Ectodermal cell (in vitro differentiated cells): ENCODE measurements at regions not wholly inside any gene's neighbourhood (a gene's known extent, or its start where the extent isn't known, plus 50 kb on each side); places are given as distances from the start of the nearest gene placed in this dataset.

Experiments
- H3K27ac ChIP-seq: 2 replicates; pipeline ENCODE4 v1.7.0; 2013; ENCODE audit warnings: mild to moderate bottlenecking, low read depth, low read length; ENCODE audit not compliant: insufficient read depth, poor library complexity, severe bottlenecking
- H3K27me3 ChIP-seq: 2 replicates; pipeline ENCODE4 v1.7.0; 2013; ENCODE audit warnings: mild to moderate bottlenecking, low read length; ENCODE audit not compliant: insufficient read depth, control insufficient read depth, poor library complexity, severe bottlenecking
- H3K36me3 ChIP-seq: one replicate; pipeline ENCODE4 v1.7.0; 2013; ENCODE audit warnings: low read length; ENCODE audit not compliant: control insufficient read depth, insufficient read depth
- H3K4me1 ChIP-seq: one replicate; pipeline ENCODE4 v1.7.0; 2013; ENCODE audit warnings: low read length; ENCODE audit not compliant: control insufficient read depth, insufficient read depth
- H3K4me3 ChIP-seq: 2 replicates; pipeline ENCODE4 v1.7.0; 2013; ENCODE audit warnings: low read depth, low read length, control low read depth; ENCODE audit not compliant: insufficient read depth
- H3K9me3 ChIP-seq: 2 replicates; pipeline ENCODE4 v1.7.0; 2013; ENCODE audit warnings: mild to moderate bottlenecking, low read length, moderate library complexity; ENCODE audit not compliant: control insufficient read depth
- WGBS, 2 experiments: methylation state at CpG; one replicate each; pipeline ENCODE4 v1.1.7; 2013; ENCODE audit warnings: missing lambda C conversion rate in 2 of 2; 5-methylcytosine and 5-hydroxymethylcytosine counted together

DNA sequence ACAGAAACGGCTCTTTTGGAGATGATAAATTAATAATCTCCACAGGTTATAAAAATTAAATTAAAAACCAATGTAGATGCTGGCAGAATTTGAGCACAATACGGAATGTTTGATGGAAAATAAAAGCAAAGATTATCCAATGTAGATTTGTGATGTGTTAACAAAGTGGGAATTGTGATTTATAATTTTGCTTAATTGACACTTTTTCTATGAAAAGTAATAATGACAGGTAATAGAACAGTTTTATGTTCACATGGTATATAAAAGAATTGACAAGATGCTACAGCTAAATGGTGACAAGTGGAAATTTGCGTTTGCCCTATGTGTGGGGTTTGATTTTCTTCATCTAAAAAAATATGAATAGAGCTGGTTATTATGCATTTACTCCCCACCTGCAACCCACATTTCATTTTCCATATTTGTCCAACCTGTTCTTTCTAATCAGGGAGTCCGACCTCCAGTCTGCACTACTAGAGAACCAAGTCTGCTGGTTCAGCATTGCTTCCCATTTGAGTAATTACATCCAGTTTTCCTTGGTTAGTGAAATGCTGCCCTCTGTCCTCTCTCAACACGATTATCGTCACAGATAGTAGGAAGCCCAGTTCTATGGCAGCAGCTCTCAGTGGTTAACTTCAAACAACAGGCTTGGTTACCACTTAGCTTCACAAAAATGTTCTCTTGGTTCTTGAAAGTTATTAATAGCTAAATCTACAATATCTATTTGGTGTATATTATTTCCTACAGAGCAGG is 61.4 kb upstream of the SLITRK1 start:
- Histone ChIP-seq H3K27me3 (no peaks in the 10 kb centered on the region), H3K27ac (no peak overlapping the region), H3K9me3 (no peaks in the 10 kb centered on the region), H3K4me3 (no peak overlapping the region), H3K36me3 (no peaks in the 10 kb centered on the region), H3K4me1 (no peaks in the 10 kb centered on the region)
- WGBS, 2 experiments: 63 to 72% methylated on average over 4 to 5 of the region's 6 CpGs

DNA sequence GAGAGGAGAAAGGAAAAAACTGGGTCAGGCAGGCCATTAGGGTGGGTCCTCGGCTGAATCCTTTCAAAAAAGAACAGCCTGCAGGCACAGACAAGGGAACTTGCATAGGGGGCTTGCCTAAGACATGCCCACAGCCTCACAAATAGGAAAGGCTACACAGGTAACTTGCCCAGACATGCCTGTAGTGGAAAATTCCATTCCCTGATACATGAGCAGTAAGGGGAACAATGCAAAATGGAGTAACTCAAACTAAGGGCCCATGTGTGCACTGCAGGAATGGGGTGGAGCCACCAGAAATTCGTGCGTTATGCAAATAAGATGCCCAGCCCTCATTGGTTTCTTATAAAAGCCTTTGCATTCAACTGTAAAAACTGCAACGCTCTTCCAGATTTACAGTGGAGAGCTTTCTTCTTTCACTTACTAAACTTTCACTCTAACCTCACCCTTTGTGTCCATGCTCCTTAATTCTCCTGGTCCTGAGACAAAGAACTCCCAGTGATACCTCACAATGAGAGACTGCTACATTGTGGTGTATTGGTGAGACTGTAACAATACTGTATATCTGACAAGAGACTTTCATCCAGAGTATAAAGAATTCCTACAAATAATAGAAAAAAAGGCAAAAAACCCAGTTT is 59.5 kb upstream of the SLITRK1 start:
- WGBS, 2 experiments: 81 to 87% methylated on average over 4 of the region's 4 CpGs
- Histone ChIP-seq H3K27ac (no peak overlapping the region), H3K27me3 (no peaks in the 10 kb centered on the region), H3K9me3 (no peaks in the 10 kb centered on the region), H3K36me3 (no peaks in the 10 kb centered on the region), H3K4me1 (no peaks in the 10 kb centered on the region), H3K4me3 (no peak overlapping the region)

DNA sequence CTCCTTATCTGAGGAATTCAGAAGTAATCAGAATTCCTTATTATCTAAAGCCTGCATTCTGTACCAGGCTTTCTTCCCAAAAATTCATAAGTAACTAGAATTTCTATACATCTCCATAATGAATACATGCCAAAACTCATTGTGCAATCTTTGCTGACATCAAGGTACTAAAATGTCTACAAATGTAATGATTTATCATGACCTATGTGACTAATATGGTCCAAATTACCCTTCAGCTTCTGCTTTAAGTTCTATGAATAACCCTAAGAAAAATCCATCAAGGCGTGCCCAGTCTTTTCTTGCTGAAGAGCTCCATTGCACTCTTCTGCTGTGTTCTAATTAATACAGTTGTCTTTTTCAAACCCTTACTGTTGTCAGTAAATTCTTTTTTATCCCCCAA is 58.5 kb upstream of the SLITRK1 start:
- WGBS, 2 experiments: 81 to 85% methylated on average over 1 of the region's 1 CpG
- Histone ChIP-seq H3K4me3 (no peak overlapping the region), H3K9me3 (no peaks in the 10 kb centered on the region), H3K36me3 (no peaks in the 10 kb centered on the region), H3K4me1 (no peaks in the 10 kb centered on the region), H3K27ac (no peak overlapping the region), H3K27me3 (no peaks in the 10 kb centered on the region)

GRCh38 chr13:83937579-83937978 is 55.3 kb upstream of the SLITRK1 start:
- no peak overlapping the region for H3K4me3 ChIP-seq
- H3K36me3 ChIP-seq: no peaks in the 10 kb centered on the region
- no CpG with 5 or more reads among the region's 1 CpG for WGBS, 2 experiments
- H3K9me3 ChIP-seq: no peaks in the 10 kb centered on the region
- H3K4me1 ChIP-seq: no peaks in the 10 kb centered on the region
- no peak overlapping the region for H3K27ac ChIP-seq
- H3K27me3 ChIP-seq: no peaks in the 10 kb centered on the region

- no peaks in the 10 kb centered on the region for H3K27me3 ChIP-seq
- WGBS, 2 experiments: 88 to 93% methylated on average over 6 of the region's 6 CpGs
- H3K36me3 ChIP-seq: no peaks in the 10 kb centered on the region
- H3K9me3 ChIP-seq: no peaks in the 10 kb centered on the region
- H3K27ac ChIP-seq: no peak overlapping the region
- H3K4me1 ChIP-seq: no peaks in the 10 kb centered on the region
- no peak overlapping the region for H3K4me3 ChIP-seq
These were observed 53.3 kb upstream of the SLITRK1 start for GRCh38 chr13:83935566-83935965.
